Glomerular visceral epithelial cell (primary cell): ENCODE measurements at regions not wholly inside any gene's neighbourhood (a gene's known extent, or its start where the extent isn't known, plus 50 kb on each side); places are given as distances from the start of the nearest gene placed in this dataset.

Source experiments
- DNase-seq: peaks from one replicate; pipeline ENCODE4 v3.0.0-alpha.2; 2016; ENCODE audit errors: extremely low spot score

DNA sequence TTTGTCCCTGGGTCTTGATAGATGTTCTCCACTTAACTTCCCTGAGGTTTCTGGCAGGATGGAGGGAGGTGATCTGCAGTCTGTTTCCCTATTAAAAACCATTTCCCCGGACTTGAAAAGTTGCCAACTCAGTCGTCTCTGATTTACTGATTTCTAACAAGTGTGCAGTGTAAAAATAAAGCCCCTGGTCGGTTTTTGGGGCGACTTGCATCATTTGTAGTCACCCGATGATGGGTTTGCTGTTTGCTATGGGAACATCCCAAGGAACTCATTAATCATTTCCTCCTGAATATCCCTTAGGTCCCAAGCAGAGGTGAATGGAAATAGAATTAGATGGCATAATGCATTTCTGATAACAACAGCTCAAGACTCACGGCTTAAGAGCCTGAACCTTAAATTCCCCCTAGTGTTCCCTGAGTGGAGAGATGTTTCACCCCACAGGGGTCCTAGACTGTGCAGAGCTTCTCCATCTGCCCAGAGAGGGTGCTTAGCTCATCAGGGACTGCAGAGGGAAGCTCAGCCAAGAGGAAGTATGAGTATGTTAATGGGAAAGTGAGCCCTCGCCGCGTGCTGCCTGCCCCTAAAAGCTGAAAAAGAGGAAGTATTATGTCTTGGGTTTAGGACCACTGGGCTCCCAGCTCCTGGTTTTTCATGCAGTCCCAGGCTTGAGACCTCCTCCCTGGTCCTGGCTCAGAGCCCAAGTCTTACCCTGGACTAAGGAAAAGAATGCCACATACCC is 115.1 kb upstream of the DAP start:
- DNase-seq, result no peak

DNA sequence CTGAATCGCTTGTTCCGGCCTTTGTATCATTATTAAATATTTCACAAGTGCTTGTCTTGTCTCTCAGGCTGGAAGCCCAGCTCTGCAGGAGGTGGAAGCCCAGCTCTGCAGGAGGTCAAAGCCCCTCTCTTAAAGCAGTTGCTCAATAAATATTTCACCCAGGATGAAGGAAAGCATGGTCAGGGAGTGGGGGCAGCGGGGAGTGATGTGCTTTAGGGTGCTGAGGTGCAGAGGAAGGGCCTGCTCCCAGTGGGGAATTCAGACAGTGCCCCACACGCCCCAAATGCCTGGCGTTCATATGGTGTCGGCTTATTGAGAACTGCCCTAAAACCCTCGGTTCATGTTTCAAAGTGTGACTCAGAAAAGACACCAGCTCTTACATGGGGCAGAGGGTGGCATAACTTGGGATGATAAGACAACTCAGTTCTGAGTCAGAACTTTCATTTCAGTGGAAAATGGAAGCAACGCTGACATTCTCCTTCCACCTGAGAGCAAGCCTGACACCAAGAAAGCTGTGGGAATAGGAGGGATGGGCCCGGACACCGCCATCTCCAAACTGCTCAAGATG is 114.3 kb upstream of the DAP start:
- peak; percentile 73 for DNase-seq

DNA sequence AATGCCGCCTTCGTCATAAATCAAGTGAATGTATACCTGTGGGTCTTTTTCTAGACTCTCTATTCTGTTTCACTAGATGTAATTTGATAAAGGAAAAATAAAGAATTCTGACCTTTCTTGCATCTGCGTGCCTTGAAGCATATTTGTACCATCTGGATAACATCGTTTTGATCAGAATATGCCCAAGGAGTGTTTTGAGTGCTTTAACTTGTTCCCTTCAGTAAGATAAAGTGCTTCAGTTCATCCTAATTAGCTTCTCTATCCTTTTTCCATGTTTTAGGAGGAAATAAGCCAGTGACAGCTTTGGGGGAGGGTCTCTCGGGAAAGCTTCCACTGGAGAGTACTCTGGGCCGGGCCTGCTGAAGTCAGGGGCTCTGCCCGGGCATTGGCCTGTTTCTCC is 113.5 kb upstream of the DAP start:
- no peak for DNase-seq

DNA sequence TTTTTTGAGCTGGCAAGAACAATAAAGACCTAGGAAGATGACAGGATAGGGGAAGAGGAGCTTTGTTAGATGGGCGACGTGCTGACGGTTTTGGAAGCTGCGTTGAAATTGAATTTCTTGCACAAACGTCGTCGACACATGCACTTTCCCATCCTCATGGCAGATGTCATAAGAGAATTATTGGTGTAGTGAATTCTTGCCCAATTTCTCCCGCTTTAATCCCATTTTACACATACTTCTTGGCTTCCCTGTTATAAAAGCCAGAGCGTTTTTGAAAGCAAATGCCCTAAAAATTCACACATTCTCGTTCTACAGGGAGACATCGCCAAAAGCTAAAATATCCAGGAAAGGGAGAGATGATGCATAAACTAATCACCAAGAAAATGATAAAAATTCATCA is 109.8 kb upstream of the DAP start:
- no peak for DNase-seq

DNA sequence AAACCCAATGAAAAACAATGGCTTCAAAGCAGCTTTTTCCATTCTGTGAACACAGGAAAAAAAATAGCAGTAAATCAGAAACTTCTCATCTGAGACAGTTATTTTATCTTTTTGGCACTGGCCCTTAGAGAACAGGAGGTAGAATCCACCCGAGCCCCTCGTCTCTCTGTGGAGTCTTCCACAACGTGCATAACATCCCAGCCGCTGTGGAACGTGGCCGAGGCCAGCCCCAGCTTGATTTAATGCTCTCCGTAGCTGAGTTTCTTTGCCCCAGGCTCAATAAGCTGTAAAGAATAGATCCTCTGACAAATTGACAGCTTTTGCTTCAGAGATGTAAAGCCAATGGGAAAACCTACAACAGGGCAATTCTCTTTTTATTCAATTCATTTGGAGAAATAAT is 107.9 kb upstream of the DAP start:
- no peak for DNase-seq

DNA sequence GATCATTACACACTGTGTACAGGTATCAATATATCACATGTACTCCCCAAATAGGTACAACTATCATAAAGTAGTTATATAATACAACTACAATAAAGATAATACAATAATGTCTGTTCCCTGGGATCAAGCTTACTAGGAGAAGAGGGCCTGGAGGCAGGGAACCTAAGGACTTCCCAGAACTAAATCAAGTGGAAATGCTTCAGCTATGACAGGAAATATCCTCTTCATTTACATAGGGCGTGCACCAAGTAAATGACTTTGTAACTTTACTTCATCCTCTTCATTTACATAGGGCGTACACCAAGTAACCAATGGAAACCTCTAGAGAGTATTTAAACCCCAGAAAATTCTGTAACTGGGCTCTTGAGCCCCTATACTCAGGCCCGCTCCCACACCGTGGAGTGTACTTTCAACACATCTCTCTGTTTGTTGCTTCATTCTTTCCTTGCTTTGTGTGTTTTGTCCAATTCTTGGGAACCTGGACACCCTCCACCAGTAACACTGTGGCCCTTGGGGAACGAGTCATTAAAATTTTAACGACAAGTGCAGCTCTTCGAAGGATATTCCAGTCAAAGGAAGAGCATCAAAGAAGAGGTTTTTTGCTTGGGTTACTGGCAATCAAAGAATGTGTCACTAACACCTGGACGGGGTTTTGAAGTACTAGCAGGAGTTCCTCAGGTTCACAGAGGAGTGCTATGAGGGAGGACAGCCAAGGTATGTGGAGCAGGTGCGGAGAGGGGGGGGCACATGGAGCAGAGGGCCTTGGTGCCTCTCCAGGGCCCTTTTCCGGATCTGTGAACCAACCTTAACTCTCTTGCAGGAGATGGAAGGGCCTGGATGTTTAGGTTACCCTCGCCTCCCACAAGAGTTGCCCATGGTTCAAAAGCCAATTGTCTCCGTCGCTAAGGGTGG is 106.6 kb upstream of the DAP start:
- DNase-seq, result no peak

DNA sequence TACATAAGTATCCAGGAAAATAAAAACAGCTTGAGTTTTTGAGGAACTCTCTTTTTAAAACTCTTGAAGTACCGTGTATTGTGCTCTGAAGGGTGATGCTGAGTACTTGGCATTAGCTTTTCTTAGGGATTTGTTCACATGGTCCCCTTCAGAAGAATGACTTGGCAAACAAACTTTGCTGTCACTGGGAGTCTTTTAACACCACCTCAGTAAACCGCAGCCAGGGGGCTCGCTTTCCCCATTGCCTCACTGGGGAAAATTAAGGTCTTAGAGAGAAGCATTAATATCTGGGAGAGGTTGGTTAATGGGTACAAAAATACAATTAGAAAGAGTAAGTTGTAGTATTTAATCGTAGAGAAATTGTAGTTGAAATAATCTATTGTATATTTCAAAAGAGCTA is 105.9 kb upstream of the DAP start:
- DNase-seq, result no peak

DNA sequence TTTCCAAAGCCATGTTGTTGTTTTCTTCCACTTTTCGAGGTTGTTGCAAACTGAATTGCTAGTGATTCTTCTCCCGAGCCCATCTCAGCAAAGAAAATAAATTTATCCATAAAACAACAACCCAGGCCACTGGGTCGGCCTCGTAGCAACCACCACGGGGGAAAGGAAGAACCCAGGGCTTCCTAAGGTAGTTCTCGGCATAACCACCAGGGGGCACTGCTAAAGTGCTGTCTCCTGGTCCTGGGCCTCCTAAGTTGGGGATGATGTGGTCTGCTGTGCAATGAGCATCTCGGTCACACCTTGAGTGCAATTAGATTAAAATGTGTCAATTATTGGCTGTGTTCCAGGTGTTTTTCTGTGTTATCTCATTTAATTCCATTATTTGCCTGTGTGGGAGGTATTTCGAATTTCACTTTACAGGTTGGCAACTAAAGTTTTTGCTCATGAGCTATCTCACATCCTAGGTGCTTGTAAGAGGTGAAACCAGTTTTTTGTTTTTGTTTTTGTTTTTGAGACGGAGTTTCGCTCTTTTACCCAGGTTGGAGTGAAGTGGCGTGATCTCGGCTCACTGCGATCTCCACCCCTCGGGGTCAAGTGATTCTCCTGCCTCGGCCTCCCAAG is 102.8 kb upstream of the DAP start:
- DNase-seq, result peak; percentile 64

DNA sequence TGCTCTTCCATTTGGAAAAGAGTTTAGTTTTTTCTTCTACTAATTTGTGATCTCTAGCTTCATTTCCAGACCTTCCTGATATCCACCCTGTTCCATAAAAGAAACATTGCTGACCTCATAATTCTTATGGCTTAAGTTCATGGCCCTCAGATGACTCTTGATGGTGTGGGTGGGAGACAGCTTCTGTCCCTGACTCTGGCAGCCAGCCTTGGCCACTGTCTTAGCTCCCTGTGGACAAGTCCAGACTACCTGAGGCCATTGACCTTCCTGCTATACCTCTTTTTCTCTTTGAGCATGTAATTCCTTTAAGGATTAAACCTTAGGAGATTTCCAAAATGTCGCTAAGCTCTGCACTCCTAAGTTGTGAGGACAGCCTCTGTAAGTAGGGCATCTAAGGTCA is 101.1 kb upstream of the DAP start:
- DNase-seq, result no peak

DNA sequence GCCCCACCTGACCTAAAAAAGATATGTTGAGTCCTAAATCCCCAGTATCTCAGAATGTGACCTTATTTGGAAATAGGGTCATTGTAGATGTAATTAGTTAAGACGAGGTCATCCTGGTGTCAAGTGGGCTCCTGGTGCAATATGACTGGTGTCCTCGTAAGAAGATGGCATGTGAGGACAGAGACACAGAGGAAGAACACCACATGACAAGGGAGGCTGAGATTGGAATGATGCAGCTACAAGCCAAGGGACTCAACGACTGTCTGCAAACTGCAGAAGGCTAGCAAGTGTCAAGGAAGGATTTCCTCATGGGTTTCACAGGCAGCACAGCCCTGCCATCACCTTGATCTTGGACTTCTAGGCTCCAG is 100.4 kb upstream of the DAP start:
- DNase-seq, result no peak

DNA sequence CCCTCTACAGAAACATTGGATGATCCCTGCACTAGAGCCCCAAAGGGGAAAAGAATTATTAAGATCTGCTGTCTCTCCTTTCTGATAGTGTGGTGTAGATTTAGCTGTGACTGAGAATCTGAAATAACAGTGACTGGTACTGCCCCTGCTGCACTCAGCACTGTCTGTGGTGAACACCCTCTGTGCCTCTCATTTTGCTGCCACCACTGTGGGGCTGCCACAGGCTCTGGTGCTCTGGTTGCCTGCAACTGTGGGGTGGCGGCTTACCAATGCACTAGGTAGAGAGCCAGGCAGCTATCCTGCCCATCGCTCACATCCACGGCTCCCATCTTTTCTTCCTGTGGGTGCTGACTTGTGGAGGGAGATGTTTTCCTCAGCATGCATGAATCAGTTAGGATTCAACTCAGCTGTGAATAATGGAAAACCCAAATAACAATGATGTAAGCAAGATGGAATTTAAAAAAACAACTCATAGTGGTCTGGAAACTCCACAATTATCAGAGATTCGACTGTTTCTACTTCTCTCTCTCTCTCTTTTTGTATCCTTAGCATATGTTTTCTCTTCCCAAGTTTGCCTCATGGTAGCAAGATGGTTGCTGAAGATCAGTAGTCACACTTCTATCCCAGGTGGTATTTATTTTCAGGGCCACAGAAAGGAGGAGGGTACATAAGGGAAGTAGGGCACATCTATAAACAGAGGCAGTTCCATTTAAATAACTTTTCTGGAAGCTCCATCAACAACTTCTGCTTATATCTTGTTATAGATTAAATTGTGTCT is 99.8 kb upstream of the DAP start:
- peak; percentile 86 for DNase-seq

DNA sequence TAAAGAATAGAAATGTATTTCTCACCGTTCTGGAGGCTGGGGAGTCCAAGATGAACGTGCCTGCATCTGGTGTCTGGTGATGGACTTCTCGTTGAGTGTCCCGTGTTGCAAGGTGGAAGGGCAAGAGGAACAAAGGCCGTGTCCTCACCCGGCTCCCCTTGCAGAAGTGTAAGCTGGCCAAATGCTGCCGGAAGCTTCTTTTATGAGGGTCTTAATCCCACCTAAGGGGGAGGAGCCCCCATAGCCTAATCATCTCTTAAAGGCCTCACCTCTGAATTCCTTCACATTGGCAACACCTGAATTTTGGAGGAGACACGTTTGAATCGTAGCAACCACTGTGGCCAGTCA is 99.1 kb upstream of the DAP start:
- DNase-seq, result no peak

DNA sequence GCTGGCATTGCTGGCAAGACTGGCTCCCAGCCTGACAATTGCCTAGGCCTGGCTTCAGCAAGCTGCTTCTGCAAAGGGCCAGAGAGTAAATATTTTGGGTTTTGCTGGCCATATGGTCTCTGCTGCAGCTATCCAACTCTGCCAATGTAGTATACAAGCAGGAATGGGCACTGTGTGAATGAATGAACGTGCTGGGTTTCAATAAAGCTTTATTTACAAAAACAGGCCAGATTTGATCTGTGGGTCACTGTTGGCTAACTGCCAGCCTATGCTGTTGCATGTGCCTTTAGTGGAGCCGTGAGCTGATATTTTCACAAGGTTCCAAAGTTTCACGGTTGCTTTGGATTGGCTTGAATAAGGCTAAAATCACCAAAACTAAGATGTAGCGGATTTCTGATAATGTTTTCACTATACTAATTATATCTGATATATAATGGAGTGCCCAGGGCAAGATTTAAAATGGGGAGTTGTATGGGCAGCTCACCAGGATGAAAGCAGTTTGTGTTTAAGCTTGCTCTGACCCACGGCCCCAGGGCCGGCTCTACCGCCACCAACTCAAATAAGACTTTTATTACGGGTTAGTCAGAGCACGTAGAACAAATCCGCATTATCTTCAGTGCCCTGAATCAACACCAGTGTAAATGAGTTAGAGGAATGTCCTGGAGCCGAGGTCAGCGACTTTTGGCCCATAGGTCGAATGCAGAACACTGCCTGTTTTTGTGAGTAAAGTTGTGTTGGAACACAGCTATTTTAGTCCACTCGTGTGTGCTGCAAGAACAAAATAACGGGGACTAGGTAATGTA is 98.6 kb upstream of the DAP start:
- no peak for DNase-seq

DNA sequence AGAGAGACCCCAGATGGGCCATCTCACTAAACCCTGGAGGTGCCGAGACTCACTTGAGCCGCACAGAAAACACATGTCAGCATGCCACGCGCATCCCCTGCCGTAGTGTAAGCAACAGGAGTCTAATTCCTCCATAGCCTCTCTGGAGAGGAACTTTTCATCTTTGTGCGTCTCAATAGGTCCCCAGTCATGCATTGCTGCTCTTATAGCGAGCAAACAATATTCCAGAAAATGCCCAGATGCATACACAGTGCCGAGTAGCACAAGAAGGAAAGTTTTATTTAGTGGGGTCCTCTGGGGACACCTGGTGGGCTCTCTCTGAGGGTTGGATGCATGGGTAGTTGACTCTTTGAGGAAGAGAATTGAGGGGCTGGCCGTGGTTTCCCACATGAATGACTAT is 97.9 kb upstream of the DAP start:
- no peak for DNase-seq

DNA sequence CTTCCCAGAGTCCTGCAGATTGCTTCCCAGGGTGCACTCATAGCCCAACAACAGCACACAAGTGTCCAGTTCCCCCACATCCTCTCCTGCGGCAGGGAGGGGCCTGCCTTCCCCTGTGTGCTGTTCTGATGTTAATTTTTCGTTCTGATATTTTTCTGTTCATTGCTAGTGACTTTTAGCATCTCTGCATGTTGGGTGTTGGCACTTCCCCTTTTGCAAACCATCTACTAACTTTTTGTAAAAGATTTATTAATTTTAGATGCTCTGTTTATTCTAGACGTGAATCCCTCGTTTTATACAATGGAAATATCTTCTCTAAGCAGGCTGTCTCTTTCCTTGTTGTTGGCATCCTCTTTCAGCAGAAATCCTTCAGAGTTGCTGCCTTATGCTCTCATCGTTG is 97.3 kb upstream of the DAP start:
- DNase-seq, result no peak

DNA sequence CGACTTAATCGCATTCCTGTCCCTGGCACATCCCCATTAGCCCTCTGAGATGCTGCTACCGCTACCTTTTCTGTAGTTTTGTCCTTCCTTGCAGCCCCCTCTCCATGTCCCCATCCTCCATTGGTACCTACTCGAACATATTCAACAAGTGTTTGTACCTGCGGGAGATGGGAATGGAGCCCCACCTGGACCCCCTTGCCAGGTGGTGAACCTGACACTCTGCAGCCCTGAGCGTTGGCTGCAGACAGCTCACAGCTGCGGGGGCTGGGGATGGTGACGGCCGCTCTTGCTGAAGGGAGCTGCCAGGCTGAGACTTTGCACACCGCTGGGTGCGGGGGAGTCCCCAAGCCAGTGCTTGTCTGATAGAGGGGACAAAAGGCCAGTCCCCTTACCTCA is 96.3 kb upstream of the DAP start:
- no peak for DNase-seq

DNA sequence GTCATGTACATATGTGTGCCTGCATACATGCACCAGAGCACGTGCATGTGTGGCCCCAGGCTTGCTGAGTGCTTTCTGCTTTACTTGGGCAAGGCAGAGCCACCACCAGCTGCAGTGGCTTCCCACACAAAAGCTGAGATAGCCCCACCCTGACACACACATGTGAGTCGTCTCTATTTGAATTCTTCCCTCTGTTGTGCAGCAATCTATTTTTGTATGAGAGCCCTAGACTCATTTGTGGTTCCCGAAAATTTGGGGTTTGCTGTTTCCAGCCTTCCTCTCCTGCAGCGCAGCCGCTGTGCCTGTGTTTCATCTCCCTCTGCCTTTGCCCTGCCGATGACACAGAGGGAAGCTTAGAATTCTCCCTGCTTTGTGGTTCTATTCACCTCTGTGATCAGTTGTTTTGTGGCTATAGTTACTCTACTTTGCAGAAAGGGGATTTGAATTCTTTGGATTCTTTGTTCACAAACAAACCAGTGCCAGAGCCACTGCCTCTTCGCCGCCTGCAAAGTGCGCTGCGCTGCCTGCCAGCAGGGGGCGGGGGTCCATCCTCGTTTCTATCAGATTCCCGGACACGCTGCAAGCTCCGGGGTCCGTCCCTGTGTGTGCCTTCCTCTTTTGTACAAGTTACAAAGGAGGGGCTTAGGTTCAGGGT is 95.8 kb upstream of the DAP start:
- peak; percentile 91 for DNase-seq

DNA sequence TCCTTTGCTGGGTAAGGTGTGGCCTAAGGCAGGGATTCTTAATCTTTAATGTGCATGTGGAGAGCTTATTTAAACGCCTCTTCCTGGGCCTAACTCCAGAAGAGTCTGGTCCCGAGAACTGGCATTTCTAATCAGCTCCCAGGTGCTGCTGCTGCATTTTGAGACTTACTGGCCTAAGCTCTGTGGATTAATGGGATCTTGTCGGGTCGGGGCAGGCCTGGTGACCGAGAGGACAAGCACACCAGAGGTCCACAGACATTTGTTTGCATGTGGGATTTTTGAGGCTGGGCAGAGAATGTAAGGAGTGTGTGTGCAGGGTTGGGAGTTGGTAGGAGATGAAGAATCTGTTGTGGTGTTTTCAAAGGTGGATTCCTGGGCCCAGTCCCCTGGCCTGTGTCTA is 95.0 kb upstream of the DAP start:
- DNase-seq, result no peak

DNA sequence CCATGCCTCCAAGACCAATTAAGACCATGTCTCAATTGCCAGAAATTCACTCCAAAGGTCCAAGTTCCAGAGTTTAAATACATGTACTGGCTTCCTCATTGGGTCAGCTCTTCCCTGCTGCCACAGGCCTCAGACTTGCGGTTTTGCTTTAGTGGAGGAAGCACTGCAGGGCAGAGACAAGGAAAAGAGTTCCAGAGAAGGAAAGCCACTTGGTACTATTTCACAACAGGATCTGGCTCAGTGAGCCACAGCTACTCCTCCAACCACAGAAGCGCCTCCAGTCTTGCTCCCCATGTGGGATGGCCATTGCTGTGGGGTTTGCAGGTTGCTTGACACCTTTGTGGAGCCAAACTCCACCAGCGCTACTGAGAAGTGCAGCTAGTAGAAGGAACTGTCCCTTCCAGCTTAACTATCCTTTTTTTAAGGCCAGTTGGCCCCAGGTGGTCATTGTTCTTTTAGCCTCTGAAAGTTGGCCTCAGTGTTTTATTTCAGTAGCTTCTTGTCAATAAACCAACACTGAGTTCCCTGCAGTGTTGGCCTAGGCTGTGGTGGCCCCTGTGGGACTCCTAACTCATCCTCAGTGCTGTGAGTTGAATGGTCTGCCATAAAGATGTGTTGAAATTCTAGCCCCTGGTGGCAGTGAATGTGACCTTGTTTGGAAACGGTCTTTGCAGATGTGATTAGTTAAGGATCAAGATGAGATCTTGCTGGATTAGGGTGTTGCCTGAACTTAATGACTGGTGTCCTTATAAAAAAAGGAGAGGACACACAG is 93.7 kb upstream of the DAP start:
- DNase-seq, result peak; percentile 81

DNA sequence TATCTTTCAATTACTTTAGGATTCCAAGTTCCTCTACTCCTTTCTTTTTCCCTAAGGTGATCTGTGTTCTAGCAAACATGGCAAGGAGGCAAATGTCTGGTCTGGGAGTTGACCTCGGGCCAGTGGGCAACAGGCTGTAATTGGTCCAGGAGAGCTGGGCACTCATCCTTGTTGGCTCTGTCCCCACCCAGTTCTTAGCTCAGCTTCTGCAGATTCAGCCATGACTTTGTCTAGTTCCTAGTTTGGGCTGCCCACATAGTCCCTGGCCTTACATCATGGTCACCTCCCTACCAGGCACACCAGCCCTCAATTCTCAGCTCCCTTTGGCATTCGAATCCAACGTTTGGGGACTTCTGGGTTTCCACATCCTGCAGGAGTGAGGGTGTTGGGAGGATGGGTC is 92.1 kb upstream of the DAP start:
- DNase-seq, result no peak
